ENCODE measurements at regions not wholly inside any gene's neighbourhood (a gene's known extent, or its start where the extent isn't known, plus 50 kb on each side); places are given as distances from the start of the nearest gene placed in this dataset.

- no TSS peak for BruUV-seq (replicated peaks)
- no peaks in the 10 kb centered on the region for H3K9me2 ChIP-seq (ENCODE audit: insufficient read depth)
- TF ChIP-seq EZH2 (IDR thresholded peaks at IDR 0.05), result no peak
- no peak for TF ChIP-seq TCF7L2 (IDR thresholded peaks at IDR 0.05; ENCODE audit: borderline replicate concordance, extremely low read depth, insufficient read depth, insufficient read length)
- TF ChIP-seq ZBTB33 (IDR thresholded peaks at IDR 0.05; ENCODE audit: extremely low read depth, insufficient replicate concordance, low read length), result no peak
- TF ChIP-seq CBX3 (IDR thresholded peaks at IDR 0.05; ENCODE audit: low read depth), result no peak
- TF ChIP-seq REST (IDR thresholded peaks at IDR 0.05; ENCODE audit: low read depth), result no peak
- no peak for TF ChIP-seq SP1 (IDR thresholded peaks at IDR 0.05; ENCODE audit: low read depth)
- no peak for TF ChIP-seq CEBPB (IDR thresholded peaks at IDR 0.05; ENCODE audit: low read depth)
- no peak for TF ChIP-seq RAD21 (IDR thresholded peaks at IDR 0.05; ENCODE audit: low read depth)
- TF ChIP-seq YY1 (IDR thresholded peaks at IDR 0.05; ENCODE audit: extremely low read depth, insufficient replicate concordance, low read depth, low read length), result no peak
- TF ChIP-seq JUND (IDR thresholded peaks at IDR 0.05), result no peak
- no peak for TF ChIP-seq SRF (IDR thresholded peaks at IDR 0.05; ENCODE audit: low read depth)
- TF ChIP-seq EGR1 (IDR thresholded peaks at IDR 0.05; ENCODE audit: low read depth), result no peak
- TF ChIP-seq POLR2AphosphoS5 (IDR thresholded peaks at IDR 0.05; ENCODE audit: low read depth, low read length), result no peak
- TF ChIP-seq ATF3 (IDR thresholded peaks at IDR 0.05), result no peak
- TF ChIP-seq ZFX (IDR thresholded peaks at IDR 0.05), result no peak
- TF ChIP-seq ELF1 (IDR thresholded peaks at IDR 0.05; ENCODE audit: borderline replicate concordance, low read depth), result no peak
- no peak for TF ChIP-seq SIN3A (IDR thresholded peaks at IDR 0.05; ENCODE audit: low read depth)
- TF ChIP-seq EZH2phosphoT487 (IDR thresholded peaks at IDR 0.05; ENCODE audit: borderline replicate concordance), result no peak
- TF ChIP-seq ZNF274 (IDR thresholded peaks at IDR 0.05; ENCODE audit: low read depth, low read length), result no peak
- H3K36me3 ChIP-seq (ENCODE audit: control insufficient read depth in 1 of 2, insufficient read depth in 2 of 2, low read length in 2 of 2), result no peaks in the 10 kb centered on the region
- no peak overlapping the region for H3K9ac ChIP-seq (ENCODE audit: low read length)
- H3K4me1 ChIP-seq (ENCODE audit: control insufficient read depth in 1 of 2, insufficient read depth in 2 of 2, low read length in 2 of 2), result no peaks in the 10 kb centered on the region
- no peaks in the 10 kb centered on the region for H3K27me3 ChIP-seq (ENCODE audit: insufficient read depth, low read length)
- intact Hi-C loops (cut with micrococcal nuclease), result loop anchor here (5.0 kb wide), 1 partner anchor 47 kb away; no protein-coding TSS in a partner anchor
- POLR2A ChIA-PET, result no interaction called here
- RAD21 ChIA-PET (ENCODE audit: low non-redundant PET in 1 of 2, low total read pairs in 2 of 2, uncharacterized antibody in 2 of 2, unreplicated experiment in 2 of 2), result no interaction called here
- DNase-seq (ENCODE audit: low read depth, low spot score) (no peak), ATAC-seq (no peak)
- CTCF ChIA-PET, result no interaction called here
- H4K20me1 ChIP-seq (ENCODE audit: insufficient read depth), result no peaks in the 10 kb centered on the region
- H3K27ac ChIP-seq (ENCODE audit: low read depth, low read length), result no peak overlapping the region
- H3K79me2 ChIP-seq (ENCODE audit: insufficient read depth, low read length), result no peaks in the 10 kb centered on the region
- no peak overlapping the region for H3K4me2 ChIP-seq (ENCODE audit: low read length)
- H2AFZ ChIP-seq (ENCODE audit: low read depth, low read length, poor library complexity, severe bottlenecking), result no peak overlapping the region
- peaks cover 31 to 61% of the 10 kb centered on the region in 2 experiments; a peak in 2 of 4 replicates for H3K9me3 ChIP-seq (ENCODE audit: control insufficient read depth in 1 of 2, insufficient read depth in 1 of 2, low read depth in 1 of 2, low read length in 2 of 2)
- H3K4me3 ChIP-seq (replicated peaks in 1 of 2; ENCODE audit: low read depth in 1 of 2, low read length in 2 of 2), result no peak overlapping the region
Measured at GRCh38 chr15:47289656-47290055, 427.6 kb upstream of the SEMA6D start.

Measured in HCT116 (cell line).